H1 (cell line): ENCODE measurements at regions not wholly inside any gene's neighbourhood (a gene's known extent, or its start where the extent isn't known, plus 50 kb on each side); places are given as distances from the start of the nearest gene placed in this dataset.

Experiments used
- CTCF ChIA-PET: fragments of 300-600 bp; sonication (Branson Sonifier 250); formaldehyde crosslinking; loops from one replicate; lab custom pipeline; 2021; ENCODE audit not compliant: partially characterized antibody; lab: Charles Lee
- POLR2A ChIA-PET: fragments of 300-600 bp; sonication (Branson Sonifier 250); formaldehyde crosslinking; loops from one replicate; lab custom pipeline; 2021; ENCODE audit warnings: inconsistent platforms; ENCODE audit not compliant: partially characterized antibody; lab: Charles Lee
- DNase-seq, 2 experiments: peaks; one replicate each; pipeline versions ENCODE4 v3.0.0 to v3.0.0-alpha.2; 2010 to 2022; ENCODE audit warnings: low spot score in 2 of 2, low read depth in 1 of 2, mixed read lengths in 1 of 2
- FAIRE-seq: peaks from 2 replicates; lab custom pipeline; 2011; peaks lifted over from hg19 to GRCh38; lab: Jason Lieb, UNC
- H2AFZ ChIP-seq: 2 replicates; pipeline ENCODE4 v1.8.1; 2012; ENCODE audit warnings: low read length, inconsistent platforms
- H2AK5ac ChIP-seq: 2 replicates; pipeline ENCODE4 v1.6.1; 2013; ENCODE audit warnings: low read depth, low read length
- H2BK120ac ChIP-seq: replicated peaks from 2 replicates; pipeline ENCODE3; 2013; ENCODE audit warnings: low read depth, low read length, inconsistent platforms
- H2BK12ac ChIP-seq: 2 replicates; pipeline ENCODE4 v1.6.1; 2013; ENCODE audit warnings: low read depth, low read length
- H2BK15ac ChIP-seq: 2 replicates; pipeline ENCODE4 v1.6.1; 2013; ENCODE audit warnings: low read length
- H2BK20ac ChIP-seq: 2 replicates; pipeline ENCODE4 v1.6.1; 2013; ENCODE audit warnings: low read length
- H2BK5ac ChIP-seq: 2 replicates; pipeline ENCODE4 v1.6.1; 2013; ENCODE audit warnings: low read depth, low read length
- H3K14ac ChIP-seq: 2 replicates; pipeline ENCODE4 v1.6.1; 2013; ENCODE audit warnings: inconsistent platforms; ENCODE audit not compliant: insufficient read length
- H3K18ac ChIP-seq: 2 replicates; pipeline ENCODE4 v1.6.1; 2013; ENCODE audit warnings: low read length; ENCODE audit errors: extremely low read depth
- H3K23ac ChIP-seq: 2 replicates; pipeline ENCODE4 v1.6.1; 2013; ENCODE audit warnings: inconsistent platforms; ENCODE audit not compliant: insufficient read length
- H3K23me2 ChIP-seq: 2 replicates; pipeline ENCODE4 v1.6.1; 2013; ENCODE audit warnings: low read depth, low read length
- H3K27ac ChIP-seq: 2 replicates; pipeline ENCODE4 v1.6.1; 2011; ENCODE audit warnings: low read depth, low read length, inconsistent platforms
- H3K27me3 ChIP-seq, 4 experiments: replicated peaks in 1 of 4; 1 replicate in 1 of 4; 2 replicates in 3 of 4; pipeline versions ENCODE4 v1.6.1 to v1.8.1; 2011 to 2013; ENCODE audit warnings: low read length in 3 of 4, mild to moderate bottlenecking in 3 of 4, inconsistent platforms in 2 of 4, mixed read lengths in 2 of 4, moderate library complexity in 1 of 4; ENCODE audit not compliant: control insufficient read depth in 3 of 4, insufficient read depth in 3 of 4; ENCODE audit errors: extremely low read depth in 1 of 4
- H3K36me3 ChIP-seq, 4 experiments: 2 replicates each; pipeline versions ENCODE4 v1.6.1 to v1.8.1; 2011 to 2013; ENCODE audit warnings: mild to moderate bottlenecking in 4 of 4, low read length in 3 of 4, moderate library complexity in 2 of 4, control low read depth in 1 of 4, inconsistent platforms in 1 of 4; ENCODE audit not compliant: insufficient read depth in 4 of 4, control insufficient read depth in 2 of 4
- H3K4ac ChIP-seq: replicated peaks from 2 replicates; pipeline ENCODE3; 2013; ENCODE audit warnings: low read length, low read depth, mixed read lengths, inconsistent platforms; ENCODE audit not compliant: insufficient read length
- H3K4me1 ChIP-seq, 4 experiments: replicated peaks in 1 of 4; 1 replicate in 1 of 4; 2 replicates in 3 of 4; pipeline versions ENCODE4 v1.6.1 to v1.8.1; 2011 to 2013; ENCODE audit warnings: low read length in 3 of 4, inconsistent platforms in 2 of 4, mixed read lengths in 1 of 4; ENCODE audit not compliant: insufficient read depth in 4 of 4, control insufficient read depth in 3 of 4
- H3K4me2 ChIP-seq, 2 experiments: 2 replicates each; pipeline versions ENCODE4 v1.6.1 to v1.8.1; 2011 to 2013; ENCODE audit warnings: low read depth in 2 of 2, low read length in 2 of 2, control low read depth in 1 of 2, inconsistent platforms in 1 of 2, mild to moderate bottlenecking in 1 of 2; ENCODE audit not compliant: insufficient read depth in 1 of 2
- H3K4me3 ChIP-seq, 4 experiments: fragments of 200-600, 300-600 bp in 1 of 4; sonication (generic), shearing (Covaris generic), sonication (Bioruptor Twin) in 1 of 4; 2 replicates each; pipeline versions ENCODE4 v1.5.1 to v1.8.1; 2011 to 2016; ENCODE audit warnings: low read length in 4 of 4, low read depth in 3 of 4, control low read depth in 2 of 4, inconsistent platforms in 2 of 4, mild to moderate bottlenecking in 2 of 4, mixed read lengths in 1 of 4, moderate library complexity in 1 of 4; ENCODE audit not compliant: insufficient read depth in 2 of 4; ENCODE audit errors: extremely low read depth in 1 of 4
- H3K56ac ChIP-seq: replicated peaks from 2 replicates; pipeline ENCODE3; 2013; ENCODE audit warnings: low read depth, mild to moderate bottlenecking, mixed read lengths, low read length, inconsistent platforms; ENCODE audit not compliant: insufficient read length
- H3K79me1 ChIP-seq: 2 replicates; pipeline ENCODE4 v1.6.1; 2013; ENCODE audit warnings: low read depth, low read length, control low read depth
- H3K79me2 ChIP-seq, 2 experiments: 2 replicates each; pipeline versions ENCODE4 v1.6.1 to v1.8.1; 2012 to 2013; ENCODE audit warnings: low read length in 2 of 2, mild to moderate bottlenecking in 2 of 2, inconsistent platforms in 1 of 2; ENCODE audit not compliant: insufficient read depth in 2 of 2, control insufficient read depth in 1 of 2
- H3K9ac ChIP-seq, 4 experiments: replicated peaks in 1 of 4; 1 replicate in 1 of 4; 2 replicates in 3 of 4; pipeline versions ENCODE4 v1.6.1 to v1.8.1; 2011 to 2013; ENCODE audit warnings: low read depth in 3 of 4, low read length in 3 of 4, control low read depth in 2 of 4, mild to moderate bottlenecking in 2 of 4, moderate library complexity in 2 of 4, inconsistent platforms in 1 of 4; ENCODE audit errors: extremely low read depth in 1 of 4
- H3K9me3 ChIP-seq, 2 experiments: 2 replicates each; pipeline versions ENCODE4 v1.6.1 to v1.8.1; 2012 to 2013; ENCODE audit warnings: mild to moderate bottlenecking in 2 of 2, moderate library complexity in 2 of 2, control low read depth in 1 of 2, inconsistent platforms in 1 of 2, low read depth in 1 of 2, low read length in 1 of 2, mixed read lengths in 1 of 2; ENCODE audit not compliant: insufficient read depth in 2 of 2
- H4K20me1 ChIP-seq, 2 experiments: replicated peaks in 1 of 2; 2 replicates each; pipeline versions ENCODE3 to v1.8.1; 2011 to 2013; ENCODE audit warnings: inconsistent platforms in 2 of 2, low read length in 2 of 2, mild to moderate bottlenecking in 1 of 2; ENCODE audit not compliant: insufficient read depth in 2 of 2, control insufficient read depth in 1 of 2
- H4K5ac ChIP-seq: 2 replicates; pipeline ENCODE4 v1.6.1; 2013; ENCODE audit warnings: low read length, low read depth, mixed read lengths, inconsistent platforms; ENCODE audit not compliant: insufficient read length
- H4K8ac ChIP-seq: 2 replicates; pipeline ENCODE4 v1.8.0; 2013; ENCODE audit warnings: mild to moderate bottlenecking, moderate library complexity, low read length, inconsistent platforms; ENCODE audit not compliant: insufficient read depth; ENCODE audit errors: extremely low read depth
- H4K91ac ChIP-seq: replicated peaks from 2 replicates; pipeline ENCODE3; 2013; ENCODE audit warnings: low read length, mixed read lengths, inconsistent platforms; ENCODE audit not compliant: insufficient read length
- BACH1 ChIP-seq: IDR thresholded peaks from 2 replicates; pipeline ENCODE4 v1.6.1; 2012; ENCODE audit warnings: low read length, improper control_type of control experiment
- GTF2F1 ChIP-seq: IDR thresholded peaks from 2 replicates; pipeline ENCODE4 v1.6.1; 2012; ENCODE audit warnings: low read depth, low read length, improper control_type of control experiment, borderline replicate concordance
- RBBP5 ChIP-seq: IDR thresholded peaks from 2 replicates; pipeline ENCODE4 v1.7.1; 2012; ENCODE audit warnings: low read depth, mild to moderate bottlenecking, inconsistent platforms, low read length, moderate library complexity, borderline replicate concordance
- RXRA ChIP-seq: IDR thresholded peaks from 2 replicates; pipeline ENCODE4 v1.6.1; 2011; ENCODE audit warnings: low read depth, mild to moderate bottlenecking, low read length, moderate library complexity; ENCODE audit not compliant: insufficient read depth
- SAP30 ChIP-seq: fragments of 300-600 bp; sonication (generic); IDR thresholded peaks from 2 replicates; pipeline ENCODE4 v1.7.1; 2012; ENCODE audit warnings: low read length, moderate library complexity, mild to moderate bottlenecking, inconsistent platforms; ENCODE audit not compliant: insufficient read depth, insufficient replicate concordance
- SIRT6 ChIP-seq: IDR thresholded peaks from one replicate; pipeline ENCODE4 v1.7.1; 2012; ENCODE audit warnings: low read length, inconsistent platforms
- SP2 ChIP-seq: IDR thresholded peaks from 2 replicates; pipeline ENCODE4 v1.6.1; 2012; ENCODE audit warnings: mild to moderate bottlenecking, low read length, inconsistent platforms
- SRF ChIP-seq: IDR thresholded peaks from 2 replicates; pipeline ENCODE4 v1.6.1; 2011; ENCODE audit warnings: mild to moderate bottlenecking, low read depth, low read length, moderate library complexity
- TEAD4 ChIP-seq: IDR thresholded peaks from 2 replicates; pipeline ENCODE4 v1.6.1; 2012; ENCODE audit warnings: low read depth, low read length, inconsistent platforms, mixed read lengths

GRCh38 chr12:19737019-19737418, 297.7 kb downstream of the AEBP2 start:
- TF ChIP-seq SIRT6 (no peak), TEAD4 (no peak), RXRA (no peak), SRF (no peak), RBBP5 (no peak), SAP30 (no peak), SP2 (no peak), BACH1 (no peak), GTF2F1 (no peak)
- Histone ChIP-seq H3K27ac (no peak overlapping the region), H2BK20ac (no peak overlapping the region), H3K23me2 (no peaks in the 10 kb centered on the region), H3K9me3 (peaks cover 8 to 10% of the 10 kb centered on the region in 2 experiments; a peak in 3 of 4 replicates), H2BK12ac (no peak overlapping the region), H4K8ac (no peak overlapping the region), H3K4me3 (no peak overlapping the region), H4K20me1 (no peaks in the 10 kb centered on the region), H2BK5ac (no peak overlapping the region), H4K91ac (no peak overlapping the region), H3K36me3 (no peaks in the 10 kb centered on the region; a peak in 2 of 8 replicates), H3K4ac (no peak overlapping the region), H3K79me2 (no peaks in the 10 kb centered on the region), H2BK120ac (no peak overlapping the region), H3K27me3 (no peaks in the 10 kb centered on the region), H3K56ac (no peak overlapping the region), H3K23ac (no peak overlapping the region), H3K79me1 (no peaks in the 10 kb centered on the region), H2AK5ac (no peak overlapping the region), H3K4me2 (no peak overlapping the region), H3K9ac (no peak overlapping the region), H2AFZ (no peak overlapping the region), H3K4me1 (no peaks in the 10 kb centered on the region), H4K5ac (no peak overlapping the region), H3K14ac (no peak overlapping the region), H2BK15ac (no peak overlapping the region), H3K18ac (no peak overlapping the region)
- POLR2A ChIA-PET = no interaction called here
- CTCF ChIA-PET = interaction anchor here (3.1 kb wide), 1 partner anchor 484 kb away, joined by 10 read pairs; no protein-coding TSS in a partner anchor
- no peak for DNase-seq
- no peak for FAIRE-seq
